ENCODE measurements at regions not wholly inside any gene's neighbourhood (a gene's known extent, or its start where the extent isn't known, plus 50 kb on each side); places are given as distances from the start of the nearest gene placed in this dataset.

DNA sequence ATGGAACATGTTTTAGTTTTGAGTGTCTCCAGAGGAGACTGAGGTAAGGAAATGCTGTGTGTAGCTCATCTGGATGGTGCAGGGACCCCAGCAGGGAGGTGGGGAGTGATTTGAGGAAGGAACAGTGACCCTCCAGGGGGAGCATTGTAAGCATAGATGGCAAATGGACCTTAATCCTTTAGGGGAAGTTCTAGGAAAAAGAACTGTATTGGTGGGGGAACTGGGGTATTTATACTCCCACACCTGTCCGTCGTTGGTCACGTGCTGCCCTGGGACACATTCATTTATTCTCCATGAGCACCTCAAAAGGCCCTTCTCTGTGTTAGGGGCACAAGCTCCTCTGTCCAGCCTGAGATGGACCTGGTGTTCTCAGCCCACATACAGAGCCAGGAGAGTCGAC lies 233.9 kb upstream of the HDAC4 start:
- TF ChIP-seq CTCF (optimal IDR thresholded peaks at IDR 0.05 in 1 of 3, IDR thresholded peaks at IDR 0.05 in 1 of 3, conservative IDR thresholded peaks at IDR 0.05 in 1 of 3; ENCODE audit: extremely low read depth in 1 of 3, insufficient read depth in 2 of 3, low read length in 3 of 3) (no peak), EZH2 (IDR thresholded peaks at IDR 0.05; ENCODE audit: low read length) (no peak)

Measured in keratinocyte (primary cell).